ENCODE measurements at regions not wholly inside any gene's neighbourhood (a gene's known extent, or its start where the extent isn't known, plus 50 kb on each side); places are given as distances from the start of the nearest gene placed in this dataset.

- no peak for DNase-seq
Observed at GRCh38 chr2:117396161-117396560, 418.3 kb upstream of the DDX18 start.

- DNase-seq = no peak
Observed at GRCh38 chr2:117401582-117401981, 412.9 kb upstream of the DDX18 start.

DNA sequence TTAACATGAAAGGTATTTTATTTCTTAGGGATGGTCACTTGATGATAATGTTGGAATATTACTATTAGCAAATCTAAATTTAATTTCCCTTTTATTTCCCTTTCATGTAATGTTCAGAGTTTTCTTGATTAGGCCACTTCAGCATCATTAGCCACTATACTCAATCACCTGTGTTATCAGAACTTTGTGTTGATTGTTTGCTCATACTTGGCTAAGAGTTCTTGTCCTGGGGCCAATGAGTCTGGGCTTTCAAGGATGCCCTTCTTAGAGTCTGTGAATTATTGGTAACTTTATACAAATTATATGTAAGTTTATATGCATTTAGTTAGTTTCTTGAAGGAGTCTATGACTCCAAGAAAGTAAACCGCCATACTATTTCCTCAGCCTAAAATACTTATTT, 408.0 kb upstream of the DDX18 start:
- no peak for DNase-seq

GRCh38 chr2:117407746-117408145, 406.7 kb upstream of the DDX18 start:
- DNase-seq = no peak

- no peak for DNase-seq
Observed at GRCh38 chr2:117409443-117409842, 405.0 kb upstream of the DDX18 start.

GRCh38 chr2:117411983-117412382, 402.5 kb upstream of the DDX18 start:
- DNase-seq = no peak

DNA sequence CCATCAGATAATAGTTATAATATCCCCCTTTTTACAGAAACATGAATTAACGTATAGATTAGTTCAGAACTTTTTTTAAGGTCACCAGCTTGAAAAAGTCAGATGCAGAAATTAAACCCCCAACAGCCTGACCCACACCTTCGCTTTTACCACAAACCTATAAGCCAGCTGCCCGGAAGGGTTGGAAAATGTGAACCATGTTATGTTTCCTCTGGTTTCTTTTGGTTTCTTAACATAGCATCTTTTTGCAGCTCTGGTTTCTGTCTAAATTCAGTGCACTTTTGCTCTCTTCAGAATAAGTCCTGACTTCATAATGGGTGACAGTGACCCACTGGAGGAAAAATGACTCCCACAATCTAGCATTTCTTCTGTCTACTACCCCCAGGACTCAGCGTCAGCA, 381.7 kb upstream of the DDX18 start:
- no peak for DNase-seq

DNA sequence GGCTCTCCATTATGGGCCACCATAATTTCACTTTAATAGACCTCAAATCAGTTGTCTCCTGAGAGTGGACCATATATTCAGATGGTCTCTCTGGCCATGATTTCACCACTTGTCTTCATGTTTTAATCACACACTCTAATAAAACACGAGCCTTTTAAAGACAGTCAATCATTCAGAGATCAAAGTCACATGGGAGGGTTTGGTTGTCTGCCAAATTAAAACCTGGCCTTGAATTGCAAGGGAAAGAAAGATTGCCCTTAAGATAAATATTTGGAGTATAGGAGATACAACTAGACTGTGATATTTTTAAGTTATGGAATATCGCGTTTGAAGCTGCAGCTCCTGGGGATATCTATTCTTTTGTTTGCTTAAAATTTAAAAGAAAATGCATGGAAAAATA, 377.8 kb upstream of the DDX18 start:
- no peak for DNase-seq

DNA sequence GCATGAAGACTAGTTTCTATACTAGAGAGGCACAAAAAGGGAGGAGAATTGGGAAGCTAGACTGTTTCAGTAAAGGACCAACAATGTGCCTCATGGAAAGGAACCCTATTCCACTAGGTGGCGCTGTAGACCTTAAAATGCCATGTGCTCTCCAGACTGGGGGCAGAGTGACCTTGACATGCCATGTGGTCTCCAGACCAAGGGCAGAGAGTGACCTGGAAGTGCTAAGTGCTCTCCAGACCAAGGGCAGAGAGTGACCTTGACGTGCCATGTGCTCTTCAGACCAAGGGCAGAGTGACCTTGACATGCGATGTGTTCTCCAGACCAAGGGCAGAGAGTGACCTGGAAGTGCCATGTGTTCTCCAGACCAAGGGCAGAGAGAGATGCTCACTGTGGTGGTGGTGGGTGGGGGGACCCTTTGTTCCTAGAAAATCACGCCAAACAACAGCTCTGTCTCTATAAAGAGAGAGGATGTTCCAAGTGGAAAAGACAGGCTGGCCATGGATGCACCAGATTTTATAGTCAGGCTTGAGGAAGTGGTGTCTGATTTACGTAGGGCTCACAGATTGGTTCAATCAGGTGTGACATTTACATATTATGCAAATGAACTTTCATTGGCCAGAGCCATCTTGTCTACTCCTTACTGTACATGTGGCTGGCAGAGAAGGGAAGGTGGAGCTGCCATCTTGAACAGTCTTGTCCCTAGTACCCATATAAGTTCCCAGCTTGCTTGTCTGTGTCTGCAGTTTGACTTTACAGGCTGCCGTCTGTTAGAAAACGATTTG, 344.0 kb upstream of the DDX18 start:
- DNase-seq = peak in 1 of 5 experiments; percentile 36

- peak in 1 of 5 experiments; percentile 36 for DNase-seq
Observed at GRCh38 chr2:117481608-117482007, 332.9 kb upstream of the DDX18 start.

DNA sequence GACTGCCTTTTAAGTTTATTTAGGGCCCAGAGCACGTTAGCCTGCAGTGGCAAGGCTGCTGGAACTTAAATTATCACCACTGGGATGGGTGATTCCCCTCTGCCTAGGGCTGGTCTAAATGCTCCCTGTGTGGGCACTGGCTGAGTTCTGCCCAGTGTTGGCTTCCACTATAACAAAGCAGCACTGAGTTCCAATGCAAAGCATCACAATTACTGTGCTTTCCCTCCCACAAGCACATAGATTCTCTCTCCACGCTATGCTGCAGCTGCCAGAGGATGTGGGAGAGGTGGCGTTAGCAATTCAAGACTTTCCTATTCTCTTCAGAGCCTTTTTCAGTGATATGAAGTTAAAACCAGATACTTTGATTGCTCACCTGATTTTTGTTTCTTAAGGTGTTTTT, 328.9 kb upstream of the DDX18 start:
- no peak for DNase-seq

DNA sequence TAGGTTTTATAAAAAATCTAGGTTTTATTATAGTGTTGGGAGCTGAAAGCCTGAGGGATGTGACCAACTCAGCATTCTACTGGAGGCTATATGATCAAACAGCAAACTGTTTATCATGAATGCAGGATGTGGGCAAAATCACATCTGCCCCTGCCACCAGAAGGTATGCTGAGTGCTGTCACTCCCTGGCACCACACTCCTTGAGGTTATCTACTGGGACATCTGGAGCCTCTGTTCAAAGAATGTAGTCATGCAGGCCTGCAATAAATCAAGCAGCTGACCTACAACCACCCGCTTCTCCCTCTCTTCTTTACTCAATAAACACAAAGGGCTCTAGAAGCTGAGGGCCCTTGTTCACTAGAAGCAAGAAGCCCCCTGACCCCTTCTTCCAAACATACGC, 328.4 kb upstream of the DDX18 start:
- peak in 1 of 5 experiments; percentile 4 for DNase-seq

DNA sequence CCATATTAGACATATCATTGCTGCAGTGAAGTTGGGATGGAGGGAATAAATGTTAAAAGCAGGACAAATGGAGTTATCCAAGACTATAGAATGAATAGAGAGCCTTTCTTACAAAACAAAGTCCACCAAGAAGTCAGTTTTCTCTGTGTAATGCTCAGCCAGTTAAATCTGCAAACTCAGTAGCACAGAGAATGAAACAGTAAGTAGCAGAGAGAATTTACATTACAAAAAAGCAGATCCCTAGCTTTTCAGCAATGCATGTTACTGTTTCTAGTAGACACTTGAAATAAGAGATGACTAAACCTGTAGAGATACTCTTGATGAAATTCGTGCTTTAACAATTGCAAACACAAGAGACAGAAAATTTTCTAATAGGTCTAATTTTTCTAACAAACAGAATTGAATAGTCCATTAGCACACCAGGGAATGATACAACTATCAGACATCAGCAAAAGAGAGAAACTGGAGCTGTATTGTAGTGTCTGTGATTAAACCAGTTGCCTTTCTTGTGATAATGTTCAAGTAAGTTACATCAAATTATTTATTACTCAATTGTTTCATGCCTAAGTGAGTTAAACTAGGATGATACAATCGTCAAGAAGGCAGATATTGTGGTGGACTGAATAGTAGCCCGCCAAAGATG, 322.2 kb upstream of the DDX18 start:
- no peak for DNase-seq

DNA sequence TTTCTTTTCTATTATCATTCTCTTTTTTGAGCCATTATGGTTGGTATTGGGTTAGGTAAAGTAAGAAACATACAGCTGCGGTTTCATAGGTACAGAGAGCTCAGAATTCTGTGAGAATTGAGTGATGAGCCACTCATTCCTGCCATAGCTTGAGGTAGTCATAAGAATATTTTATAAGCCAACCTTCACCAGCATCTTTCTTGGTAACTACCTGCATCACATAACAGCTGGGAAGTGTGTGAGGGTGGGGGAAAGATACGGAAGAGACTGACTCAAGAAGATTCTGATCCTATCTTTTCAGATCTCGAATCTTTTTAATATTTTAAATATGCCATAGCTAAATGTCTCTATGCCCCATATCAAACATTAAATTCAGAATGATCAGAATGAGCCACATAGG, 313.8 kb upstream of the DDX18 start:
- no peak for DNase-seq

- no peak for DNase-seq
Observed at GRCh38 chr2:117502121-117502520, 312.4 kb upstream of the DDX18 start.

DNA sequence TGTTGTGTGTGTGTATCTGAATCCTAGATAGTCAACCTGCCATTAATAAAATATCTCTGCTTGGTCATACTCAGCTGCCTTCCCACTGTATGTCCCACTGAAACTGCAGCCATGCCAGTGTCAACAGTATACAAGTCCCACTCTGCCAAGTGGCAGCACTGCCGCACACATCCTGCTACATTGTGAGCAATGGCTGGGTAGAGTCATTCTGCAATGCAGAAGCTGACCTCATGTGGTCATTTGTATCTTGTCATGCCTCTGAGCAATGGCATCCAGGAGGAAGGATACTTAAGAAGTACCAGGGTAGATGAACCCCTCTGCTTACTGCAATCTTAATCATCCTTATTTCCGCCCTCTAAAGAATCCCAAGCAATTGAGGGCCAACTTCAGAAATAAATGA, 302.2 kb upstream of the DDX18 start:
- no peak for DNase-seq

- no peak for DNase-seq
Observed at GRCh38 chr2:117514371-117514770, 300.1 kb upstream of the DDX18 start.

GRCh38 chr2:117519238-117519637, 295.3 kb upstream of the DDX18 start:
- no peak for DNase-seq

DNA sequence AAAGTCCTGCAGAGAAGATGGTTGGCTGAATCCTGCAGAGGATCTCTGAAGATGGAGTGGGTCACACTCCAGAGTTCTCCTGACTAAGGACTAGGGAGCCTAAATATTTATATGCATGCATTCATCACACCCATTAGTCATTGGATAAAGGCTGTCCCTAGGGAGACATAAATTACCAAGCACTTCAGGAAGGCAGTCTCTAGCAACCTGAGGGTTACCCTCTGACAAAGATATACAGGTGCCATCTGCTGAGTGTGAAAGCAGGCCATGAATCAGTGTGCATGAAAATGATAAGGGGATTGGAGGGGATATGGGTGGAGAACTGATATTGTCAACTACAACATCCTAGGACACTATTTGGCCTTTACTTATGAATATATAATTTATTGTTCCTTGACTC, 294.8 kb upstream of the DDX18 start:
- DNase-seq = no peak

- DNase-seq = no peak
Observed at GRCh38 chr2:117523267-117523666, 291.2 kb upstream of the DDX18 start.

- no peak for DNase-seq
Observed at GRCh38 chr2:117523711-117524238, 290.7 kb upstream of the DDX18 start.

- no peak for DNase-seq
Observed at GRCh38 chr2:117536139-117536538, 278.4 kb upstream of the DDX18 start.

GRCh38 chr2:117537032-117537431, 277.5 kb upstream of the DDX18 start:
- DNase-seq = no peak

DNA sequence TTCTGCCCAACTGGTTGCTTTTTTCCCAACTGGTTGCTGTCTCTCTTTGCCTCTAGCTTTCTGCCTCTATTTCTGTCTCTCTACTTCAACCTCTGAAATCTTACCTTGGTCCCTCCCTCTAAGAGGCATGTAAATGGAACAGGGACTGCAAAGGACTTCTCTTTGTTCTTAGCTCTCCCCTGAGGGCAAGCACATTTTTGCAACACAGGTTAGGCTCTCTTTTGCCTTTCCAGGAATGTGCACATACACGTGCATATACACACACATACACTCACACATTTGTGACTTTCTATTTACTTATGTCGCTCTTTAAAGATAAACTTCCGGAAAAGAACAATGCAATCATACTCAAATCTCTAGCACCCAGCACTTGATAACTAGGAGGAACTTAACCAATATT, 262.6 kb upstream of the DDX18 start:
- DNase-seq = no peak

Data from T-helper 2 cell (primary cell).